ENCODE measurements at regions not wholly inside any gene's neighbourhood (a gene's known extent, or its start where the extent isn't known, plus 50 kb on each side); places are given as distances from the start of the nearest gene placed in this dataset.

DNA sequence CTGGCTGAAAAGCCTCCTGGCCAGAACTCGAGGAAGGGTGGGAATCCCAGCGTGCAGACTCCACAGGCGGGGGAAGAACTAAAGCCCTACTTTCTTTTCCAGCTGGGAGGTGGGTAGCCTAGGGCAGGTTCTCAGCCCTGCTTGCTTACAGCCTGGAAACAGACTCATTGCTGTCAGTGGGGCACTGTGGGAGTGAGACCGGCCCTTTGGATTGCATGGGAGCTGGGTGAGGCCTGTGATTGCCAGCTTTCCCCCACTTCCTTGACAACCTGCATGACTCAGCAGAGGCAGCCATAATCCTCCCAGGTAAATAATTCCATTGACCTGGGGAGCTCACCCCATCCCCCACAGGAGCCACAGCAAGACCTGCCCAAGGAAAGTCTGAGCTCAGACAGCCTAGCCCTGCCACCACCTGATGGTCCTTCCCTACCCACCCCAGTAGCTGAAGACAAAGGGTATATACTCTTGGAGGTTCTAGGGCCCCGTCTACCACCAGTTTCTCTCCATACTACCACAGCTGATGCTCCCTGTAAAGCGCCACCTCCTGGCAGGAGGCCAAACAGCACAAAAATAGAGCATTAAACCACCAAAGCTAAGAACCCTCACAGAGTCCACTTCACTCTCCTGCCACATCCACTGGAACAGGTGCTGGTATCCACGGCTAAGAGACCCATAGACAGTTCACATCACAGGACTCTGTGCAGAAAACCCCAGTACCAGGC is 294.1 kb downstream of the SEC23A start:
- Histone ChIP-seq H3K4me2 (replicated peaks; ENCODE audit: extremely low read depth, low read length, poor library complexity, severe bottlenecking) (no peak overlapping the region), H3K4me3 (replicated peaks in 1 of 3; ENCODE audit: low read depth in 2 of 3, low read length in 3 of 3) (no peak overlapping the region), H3K9me3 (replicated peaks in 1 of 2; ENCODE audit: control insufficient read depth in 1 of 2, insufficient read depth in 1 of 2, low read length in 2 of 2) (peaks cover 0 to 7% of the 10 kb centered on the region in 2 donors), H3K9ac (ENCODE audit: insufficient read depth, low read length, poor library complexity, severe bottlenecking) (no peak overlapping the region), H3K27ac (ENCODE audit: low read depth in 1 of 2, low read length in 2 of 2) (no peak overlapping the region), H3K79me2 (ENCODE audit: insufficient read depth, low read length) (no peaks in the 10 kb centered on the region), H2AFZ (ENCODE audit: insufficient read depth, low read depth, low read length, poor library complexity, severe bottlenecking) (no peak overlapping the region), H3K4me1 (ENCODE audit: control insufficient read depth in 1 of 2, insufficient read depth in 2 of 2, low read length in 2 of 2) (no peaks in the 10 kb centered on the region), H3K36me3 (replicated peaks in 1 of 2; ENCODE audit: control insufficient read depth in 1 of 2, insufficient read depth in 2 of 2, low read length in 2 of 2) (no peaks in the 10 kb centered on the region), H4K20me1 (ENCODE audit: insufficient read depth, low read length) (no peaks in the 10 kb centered on the region), H3K27me3 (ENCODE audit: control insufficient read depth in 2 of 2, insufficient read depth in 2 of 2, low read length in 2 of 2) (no peaks in the 10 kb centered on the region)
- no peaks in the 10 kb centered on the region for H3K4me1 Mint-ChIP-seq
- intact Hi-C loops (cut with micrococcal nuclease) = no loop called here
- DNase-seq = no peak
- H3K27me3 Mint-ChIP-seq (ENCODE audit: low read depth in 3 of 3) = peaks cover 0 to 1% (median 0%) of the 10 kb centered on the region in 3 donors
- TF ChIP-seq, protein P1, sequence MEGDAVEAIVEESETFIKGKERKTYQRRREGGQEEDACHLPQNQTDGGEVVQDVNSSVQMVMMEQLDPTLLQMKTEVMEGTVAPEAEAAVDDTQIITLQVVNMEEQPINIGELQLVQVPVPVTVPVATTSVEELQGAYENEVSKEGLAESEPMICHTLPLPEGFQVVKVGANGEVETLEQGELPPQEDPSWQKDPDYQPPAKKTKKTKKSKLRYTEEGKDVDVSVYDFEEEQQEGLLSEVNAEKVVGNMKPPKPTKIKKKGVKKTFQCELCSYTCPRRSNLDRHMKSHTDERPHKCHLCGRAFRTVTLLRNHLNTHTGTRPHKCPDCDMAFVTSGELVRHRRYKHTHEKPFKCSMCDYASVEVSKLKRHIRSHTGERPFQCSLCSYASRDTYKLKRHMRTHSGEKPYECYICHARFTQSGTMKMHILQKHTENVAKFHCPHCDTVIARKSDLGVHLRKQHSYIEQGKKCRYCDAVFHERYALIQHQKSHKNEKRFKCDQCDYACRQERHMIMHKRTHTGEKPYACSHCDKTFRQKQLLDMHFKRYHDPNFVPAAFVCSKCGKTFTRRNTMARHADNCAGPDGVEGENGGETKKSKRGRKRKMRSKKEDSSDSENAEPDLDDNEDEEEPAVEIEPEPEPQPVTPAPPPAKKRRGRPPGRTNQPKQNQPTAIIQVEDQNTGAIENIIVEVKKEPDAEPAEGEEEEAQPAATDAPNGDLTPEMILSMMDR (IDR thresholded peaks at IDR 0.05) = no peak
- peaks cover 11 to 30% (median 17%) of the 10 kb centered on the region in 7 donors for H3K9me3 Mint-ChIP-seq
- WGBS (ENCODE audit: insufficient coverage) = 88% methylated on average over 4 of the region's 7 CpGs
- H3K27ac Mint-ChIP-seq = no peak overlapping the region
- no peak overlapping the region for H3K4me3 Mint-ChIP-seq
- H3K36me3 Mint-ChIP-seq = no peaks in the 10 kb centered on the region

GRCh38 chr14:38799671-38800070 is 303.4 kb downstream of the SEC23A start:
- TF ChIP-seq, protein P1 (IDR thresholded peaks at IDR 0.05) = no peak
- H3K27me3 ChIP-seq (ENCODE audit: control insufficient read depth in 2 of 2, insufficient read depth in 2 of 2, low read length in 2 of 2) = no peaks in the 10 kb centered on the region
- H3K4me3 ChIP-seq (replicated peaks in 1 of 3; ENCODE audit: low read depth in 2 of 3, low read length in 3 of 3) = no peak overlapping the region
- intact Hi-C loops (cut with micrococcal nuclease) = no loop called here
- Mint-ChIP-seq H3K27ac (no peak overlapping the region), H3K9me3 (peaks cover 14 to 26% (median 19%) of the 10 kb centered on the region in 7 donors), H3K36me3 (no peaks in the 10 kb centered on the region), H3K4me1 (no peaks in the 10 kb centered on the region), H3K4me3 (no peak overlapping the region), H3K27me3 (ENCODE audit: low read depth in 3 of 3) (no peaks in the 10 kb centered on the region)
- H3K36me3 ChIP-seq (replicated peaks in 1 of 2; ENCODE audit: control insufficient read depth in 1 of 2, insufficient read depth in 2 of 2, low read length in 2 of 2) = no peaks in the 10 kb centered on the region
- no peaks in the 10 kb centered on the region for H4K20me1 ChIP-seq (ENCODE audit: insufficient read depth, low read length)
- peaks cover 6 to 8% of the 10 kb centered on the region in 2 donors for H3K9me3 ChIP-seq (replicated peaks in 1 of 2; ENCODE audit: control insufficient read depth in 1 of 2, insufficient read depth in 1 of 2, low read length in 2 of 2)
- no peak for DNase-seq
- no peaks in the 10 kb centered on the region for H3K79me2 ChIP-seq (ENCODE audit: insufficient read depth, low read length)
- H3K9ac ChIP-seq (ENCODE audit: insufficient read depth, low read length, poor library complexity, severe bottlenecking) = no peak overlapping the region
- no peaks in the 10 kb centered on the region for H3K4me1 ChIP-seq (ENCODE audit: control insufficient read depth in 1 of 2, insufficient read depth in 2 of 2, low read length in 2 of 2)
- no peak overlapping the region for H2AFZ ChIP-seq (ENCODE audit: insufficient read depth, low read depth, low read length, poor library complexity, severe bottlenecking)
- no peak overlapping the region for H3K27ac ChIP-seq (ENCODE audit: low read depth in 1 of 2, low read length in 2 of 2)
- H3K4me2 ChIP-seq (replicated peaks; ENCODE audit: extremely low read depth, low read length, poor library complexity, severe bottlenecking) = no peak overlapping the region
- WGBS (ENCODE audit: insufficient coverage) = no CpG with 5 or more reads among the region's 2 CpGs
